Stimulated activated naive B cell treated with anti-CD40 and anti-IgM and Interleukin-4, amounts not matched to agents 10 μg/mL and 1 μg/mL and 100 μg/mL, for 72 hours (primary cell): ENCODE measurements at regions not wholly inside any gene's neighbourhood (a gene's known extent, or its start where the extent isn't known, plus 50 kb on each side); places are given as distances from the start of the nearest gene placed in this dataset.

Source experiments
- ATAC-seq, 2 donors: fragments of 150-1000 bp; cut with Tn5 transposase; replicated peaks; 2 replicates each; pipeline ENCODE4 v1.10.0; 2021; ENCODE audit warnings: moderate library complexity in 1 of 2
- DNase-seq: peaks from one replicate; pipeline ENCODE4 v3.0.0; 2021
- H3K27ac Mint-ChIP-seq: one replicate; pipeline ENCODE4 v1.8.0; 2022; ENCODE audit warnings: mild to moderate bottlenecking, mixed read lengths
- H3K27me3 Mint-ChIP-seq, 2 donors: one replicate each; pipeline ENCODE4 v1.8.0; 2022; ENCODE audit warnings: mixed read lengths in 2 of 2
- H3K36me3 Mint-ChIP-seq, 2 donors: one replicate each; pipeline ENCODE4 v1.8.0; 2022; ENCODE audit warnings: mixed read lengths in 2 of 2, mild to moderate bottlenecking in 1 of 2
- H3K4me1 Mint-ChIP-seq, 2 donors: one replicate each; pipeline ENCODE4 v1.8.0; 2022; ENCODE audit warnings: mixed read lengths in 2 of 2, mild to moderate bottlenecking in 1 of 2
- H3K4me3 Mint-ChIP-seq, 2 donors: one replicate each; pipeline ENCODE4 v1.8.0; 2022; ENCODE audit warnings: mild to moderate bottlenecking in 2 of 2, mixed read lengths in 2 of 2, moderate library complexity in 1 of 2
- H3K9me3 Mint-ChIP-seq, 2 donors: one replicate each; pipeline ENCODE4 v1.8.0; 2022; ENCODE audit warnings: mixed read lengths in 2 of 2, mild to moderate bottlenecking in 1 of 2

GRCh38 chr5:117204926-117205869 lies 630.6 kb upstream of the SEMA6A start:
- no peaks in the 10 kb centered on the region for H3K4me1 Mint-ChIP-seq
- no peak overlapping the region for H3K4me3 Mint-ChIP-seq
- no peak for ATAC-seq

GRCh38 chr5:117204404-117204803 lies 629.8 kb upstream of the SEMA6A start:
- ATAC-seq = no peak
- H3K4me1 Mint-ChIP-seq = no peaks in the 10 kb centered on the region
- no peak overlapping the region for H3K27ac Mint-ChIP-seq
- no peaks in the 10 kb centered on the region for H3K36me3 Mint-ChIP-seq
- no peak for DNase-seq
- no peaks in the 10 kb centered on the region for H3K27me3 Mint-ChIP-seq
- no peak overlapping the region for H3K4me3 Mint-ChIP-seq
- H3K9me3 Mint-ChIP-seq = peaks cover 0 to 2% of the 10 kb centered on the region in 2 donors

More at GRCh38 chr5:117204926-117205869, 630.6 kb upstream of the SEMA6A start:
- DNase-seq = no peak
- no peaks in the 10 kb centered on the region for H3K27me3 Mint-ChIP-seq
- no peaks in the 10 kb centered on the region for H3K36me3 Mint-ChIP-seq
- peaks cover 1 to 6% of the 10 kb centered on the region in 2 donors for H3K9me3 Mint-ChIP-seq
- H3K27ac Mint-ChIP-seq = no peak overlapping the region

GRCh38 chr5:117203584-117203983 lies 629.0 kb upstream of the SEMA6A start:
- Mint-ChIP-seq H3K4me3 (no peak overlapping the region), H3K36me3 (no peaks in the 10 kb centered on the region), H3K9me3 (no peaks in the 10 kb centered on the region), H3K27ac (no peak overlapping the region), H3K27me3 (no peaks in the 10 kb centered on the region), H3K4me1 (no peaks in the 10 kb centered on the region)
- DNase-seq = no peak
- ATAC-seq = no peak

- Mint-ChIP-seq H3K4me1 (no peaks in the 10 kb centered on the region), H3K27ac (no peak overlapping the region), H3K4me3 (no peak overlapping the region), H3K27me3 (no peaks in the 10 kb centered on the region), H3K36me3 (no peaks in the 10 kb centered on the region), H3K9me3 (peaks cover 0 to 3% of the 10 kb centered on the region in 2 donors)
- DNase-seq = no peak
- no peak for ATAC-seq
These were observed 626.4 kb upstream of the SEMA6A start for GRCh38 chr5:117201001-117201400.

- Mint-ChIP-seq H3K4me1 (no peaks in the 10 kb centered on the region), H3K27me3 (no peaks in the 10 kb centered on the region), H3K36me3 (no peaks in the 10 kb centered on the region), H3K9me3 (peaks cover 0 to 7% of the 10 kb centered on the region in 2 donors), H3K27ac (no peak overlapping the region), H3K4me3 (no peak overlapping the region)
- DNase-seq = no peak
- ATAC-seq = no peak
These were observed 620.5 kb upstream of the SEMA6A start for GRCh38 chr5:117195076-117195475.

GRCh38 chr5:117191251-117191650 lies 616.6 kb upstream of the SEMA6A start:
- H3K9me3 Mint-ChIP-seq = peaks cover 0 to 3% of the 10 kb centered on the region in 2 donors

GRCh38 chr5:117189784-117190183 lies 615.2 kb upstream of the SEMA6A start:
- H3K36me3 Mint-ChIP-seq = no peaks in the 10 kb centered on the region
- H3K27ac Mint-ChIP-seq = no peak overlapping the region
- DNase-seq (no peak), ATAC-seq (no peak)
- no peak overlapping the region for H3K4me3 Mint-ChIP-seq
- H3K27me3 Mint-ChIP-seq = no peaks in the 10 kb centered on the region
- no peaks in the 10 kb centered on the region for H3K4me1 Mint-ChIP-seq
- H3K9me3 Mint-ChIP-seq = peaks cover 0 to 3% of the 10 kb centered on the region in 2 donors

More at GRCh38 chr5:117191251-117191650, 616.6 kb upstream of the SEMA6A start:
- H3K27me3 Mint-ChIP-seq = no peaks in the 10 kb centered on the region
- H3K27ac Mint-ChIP-seq = no peak overlapping the region
- H3K4me3 Mint-ChIP-seq = no peak overlapping the region
- no peaks in the 10 kb centered on the region for H3K36me3 Mint-ChIP-seq
- DNase-seq (no peak), ATAC-seq (no peak)
- no peaks in the 10 kb centered on the region for H3K4me1 Mint-ChIP-seq

- Mint-ChIP-seq H3K36me3 (no peaks in the 10 kb centered on the region), H3K4me1 (no peaks in the 10 kb centered on the region), H3K27me3 (no peaks in the 10 kb centered on the region), H3K9me3 (peaks cover 0 to 3% of the 10 kb centered on the region in 2 donors), H3K4me3 (no peak overlapping the region), H3K27ac (no peak overlapping the region)
- DNase-seq (no peak), ATAC-seq (no peak)
These were observed 613.6 kb upstream of the SEMA6A start for GRCh38 chr5:117188211-117188610.

- Mint-ChIP-seq H3K27me3 (no peaks in the 10 kb centered on the region), H3K9me3 (no peaks in the 10 kb centered on the region), H3K27ac (no peak overlapping the region), H3K4me1 (no peaks in the 10 kb centered on the region), H3K36me3 (no peaks in the 10 kb centered on the region), H3K4me3 (no peak overlapping the region)
- DNase-seq (no peak), ATAC-seq (no peak)
These were observed 612.1 kb upstream of the SEMA6A start for GRCh38 chr5:117186751-117187150.

GRCh38 chr5:117183326-117183725 lies 608.7 kb upstream of the SEMA6A start:
- no peak overlapping the region for H3K4me3 Mint-ChIP-seq
- H3K4me1 Mint-ChIP-seq = no peaks in the 10 kb centered on the region
- peaks cover 2 to 3% of the 10 kb centered on the region in 2 donors for H3K9me3 Mint-ChIP-seq
- no peak for ATAC-seq
- no peak for DNase-seq
- no peaks in the 10 kb centered on the region for H3K36me3 Mint-ChIP-seq
- no peak overlapping the region for H3K27ac Mint-ChIP-seq
- no peaks in the 10 kb centered on the region for H3K27me3 Mint-ChIP-seq

GRCh38 chr5:117182104-117182503 lies 607.5 kb upstream of the SEMA6A start:
- Mint-ChIP-seq H3K4me1 (no peaks in the 10 kb centered on the region), H3K36me3 (no peaks in the 10 kb centered on the region), H3K27me3 (no peaks in the 10 kb centered on the region), H3K4me3 (no peak overlapping the region), H3K27ac (no peak overlapping the region), H3K9me3 (peaks cover 2 to 6% of the 10 kb centered on the region in 2 donors)
- ATAC-seq (no peak), DNase-seq (no peak)

- no peaks in the 10 kb centered on the region for H3K36me3 Mint-ChIP-seq
- no peaks in the 10 kb centered on the region for H3K27me3 Mint-ChIP-seq
- H3K9me3 Mint-ChIP-seq = peaks cover 2 to 6% of the 10 kb centered on the region in 2 donors
- DNase-seq = no peak
- ATAC-seq = no peak
- no peak overlapping the region for H3K4me3 Mint-ChIP-seq
- no peaks in the 10 kb centered on the region for H3K4me1 Mint-ChIP-seq
- no peak overlapping the region for H3K27ac Mint-ChIP-seq
These were observed 602.7 kb upstream of the SEMA6A start for GRCh38 chr5:117177302-117177701.

GRCh38 chr5:117165068-117165467 lies 590.4 kb upstream of the SEMA6A start:
- no peaks in the 10 kb centered on the region for H3K27me3 Mint-ChIP-seq
- no peak overlapping the region for H3K4me3 Mint-ChIP-seq
- peaks cover 2 to 5% of the 10 kb centered on the region in 2 donors for H3K9me3 Mint-ChIP-seq
- H3K27ac Mint-ChIP-seq = no peak overlapping the region
- H3K36me3 Mint-ChIP-seq = no peaks in the 10 kb centered on the region
- ATAC-seq = no peak
- no peaks in the 10 kb centered on the region for H3K4me1 Mint-ChIP-seq
- no peak for DNase-seq

GRCh38 chr5:117161718-117162335 lies 587.2 kb upstream of the SEMA6A start:
- Mint-ChIP-seq H3K9me3 (no peaks in the 10 kb centered on the region), H3K4me1 (no peaks in the 10 kb centered on the region), H3K27me3 (no peaks in the 10 kb centered on the region), H3K4me3 (no peak overlapping the region), H3K36me3 (no peaks in the 10 kb centered on the region), H3K27ac (no peak overlapping the region)
- ATAC-seq (no peak), DNase-seq (no peak)

GRCh38 chr5:117160391-117160790 lies 585.8 kb upstream of the SEMA6A start:
- DNase-seq (no peak), ATAC-seq (no peak)
- Mint-ChIP-seq H3K36me3 (no peaks in the 10 kb centered on the region), H3K4me1 (no peaks in the 10 kb centered on the region), H3K9me3 (no peaks in the 10 kb centered on the region), H3K4me3 (no peak overlapping the region), H3K27ac (no peak overlapping the region), H3K27me3 (no peaks in the 10 kb centered on the region)
